DND-41 (cell line): ENCODE measurements at regions not wholly inside any gene's neighbourhood (a gene's known extent, or its start where the extent isn't known, plus 50 kb on each side); places are given as distances from the start of the nearest gene placed in this dataset.
"Not testable (repeated sequence)": the region's sequence is repeated elsewhere in the genome, so short reads cannot be mapped to it uniquely, and the experiment has no call there.

Source experiments
- ATAC-seq: fragments of 200-7000 bp; cut with Tn5 transposase; 3 replicates; pipeline ENCODE4 v1.9.1; 2021; ENCODE audit warnings: low read depth; ENCODE audit not compliant: insufficient read depth
- DNase-seq: peaks from one replicate; pipeline ENCODE4 v3.0.0-alpha.2; 2020
- H2AFZ ChIP-seq: 2 replicates; pipeline ENCODE4 v1.6.0; 2012; ENCODE audit warnings: low read depth, low read length
- H3K27ac ChIP-seq: 2 replicates; pipeline ENCODE4 v1.5.1; 2012; ENCODE audit warnings: low read length, inconsistent platforms
- H3K27me3 ChIP-seq: fragments of 200-600 bp; sonication (generic); 2 replicates; pipeline ENCODE4 v1.6.0; 2012; ENCODE audit warnings: low read length, mild to moderate bottlenecking, inconsistent platforms; ENCODE audit not compliant: insufficient read depth, poor library complexity
- H3K36me3 ChIP-seq: 2 replicates; pipeline ENCODE4 v1.5.1; 2012; ENCODE audit warnings: low read length, inconsistent platforms; ENCODE audit not compliant: insufficient read depth
- H3K4me1 ChIP-seq: 2 replicates; pipeline ENCODE4 v1.5.1; 2012; ENCODE audit warnings: mild to moderate bottlenecking, low read length; ENCODE audit not compliant: insufficient read depth
- H3K4me2 ChIP-seq: 2 replicates; pipeline ENCODE4 v1.6.0; 2012; ENCODE audit warnings: mild to moderate bottlenecking, moderate library complexity, low read length, inconsistent platforms; ENCODE audit not compliant: insufficient read depth
- H3K4me3 ChIP-seq, 2 experiments: fragments of 200-600 bp in 1 of 2; shearing (Covaris generic) in 1 of 2; 2 replicates each; pipeline ENCODE4 v1.5.1; 2012 to 2016; ENCODE audit warnings: inconsistent platforms in 2 of 2, low read length in 2 of 2, mild to moderate bottlenecking in 2 of 2, low read depth in 1 of 2, moderate library complexity in 1 of 2
- H3K79me2 ChIP-seq: 2 replicates; pipeline ENCODE4 v1.6.0; 2012; ENCODE audit warnings: low read length, inconsistent platforms; ENCODE audit not compliant: insufficient read depth
- H3K9ac ChIP-seq: 2 replicates; pipeline ENCODE4 v1.6.0; 2012; ENCODE audit warnings: low read depth, mild to moderate bottlenecking, inconsistent platforms, low read length, moderate library complexity
- H3K9me3 ChIP-seq: 2 replicates; pipeline ENCODE4 v1.5.1; 2012; ENCODE audit warnings: low read length, moderate library complexity, mild to moderate bottlenecking, inconsistent platforms; ENCODE audit not compliant: insufficient read depth, severe bottlenecking
- H4K20me1 ChIP-seq: 2 replicates; pipeline ENCODE4 v1.6.0; 2012; ENCODE audit warnings: low read length; ENCODE audit not compliant: insufficient read depth
- EZH2 ChIP-seq: IDR thresholded peaks from 3 replicates; pipeline ENCODE4 v1.6.1; 2012; ENCODE audit warnings: borderline replicate concordance, low read depth, mild to moderate bottlenecking, moderate library complexity, low read length, inconsistent platforms; ENCODE audit not compliant: severe bottlenecking
- TF ChIP-seq, protein P1 (sequence below): IDR thresholded peaks from 2 replicates; pipeline ENCODE4 v1.5.1; 2012; ENCODE audit warnings: borderline replicate concordance, low read length, moderate library complexity, mild to moderate bottlenecking; ENCODE audit not compliant: poor library complexity, severe bottlenecking; ENCODE audit errors: extremely low read depth

DNA sequence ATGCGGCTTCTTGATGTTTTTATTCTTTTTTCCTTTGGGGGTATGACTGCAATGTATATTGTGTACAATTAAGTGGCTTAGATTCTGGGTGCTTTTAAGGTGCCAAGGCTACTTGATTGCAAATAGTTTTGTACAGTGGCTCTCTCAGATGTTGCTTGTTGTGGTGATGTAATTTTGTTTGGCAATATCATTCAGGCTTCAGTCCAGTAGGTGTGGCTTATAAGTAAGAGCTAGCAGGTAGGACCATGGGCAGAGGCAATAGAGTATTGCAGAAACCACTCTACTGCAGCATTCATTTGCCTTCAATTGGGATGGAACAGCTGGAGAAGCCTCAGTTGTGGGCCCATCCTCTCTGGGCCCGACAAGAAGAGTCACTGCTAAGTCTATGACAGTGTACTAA lies 407.9 kb upstream of the MAN1A1 start:
- ATAC-seq, result no peak
- no peak overlapping the region for H3K4me3 ChIP-seq
- no peaks in the 10 kb centered on the region for H3K79me2 ChIP-seq
- no peaks in the 10 kb centered on the region for H3K36me3 ChIP-seq
- DNase-seq, result no peak
- H3K9ac ChIP-seq, result no peak overlapping the region
- no peaks in the 10 kb centered on the region for H3K4me1 ChIP-seq
- TF ChIP-seq EZH2, result no peak
- TF ChIP-seq, protein P1, sequence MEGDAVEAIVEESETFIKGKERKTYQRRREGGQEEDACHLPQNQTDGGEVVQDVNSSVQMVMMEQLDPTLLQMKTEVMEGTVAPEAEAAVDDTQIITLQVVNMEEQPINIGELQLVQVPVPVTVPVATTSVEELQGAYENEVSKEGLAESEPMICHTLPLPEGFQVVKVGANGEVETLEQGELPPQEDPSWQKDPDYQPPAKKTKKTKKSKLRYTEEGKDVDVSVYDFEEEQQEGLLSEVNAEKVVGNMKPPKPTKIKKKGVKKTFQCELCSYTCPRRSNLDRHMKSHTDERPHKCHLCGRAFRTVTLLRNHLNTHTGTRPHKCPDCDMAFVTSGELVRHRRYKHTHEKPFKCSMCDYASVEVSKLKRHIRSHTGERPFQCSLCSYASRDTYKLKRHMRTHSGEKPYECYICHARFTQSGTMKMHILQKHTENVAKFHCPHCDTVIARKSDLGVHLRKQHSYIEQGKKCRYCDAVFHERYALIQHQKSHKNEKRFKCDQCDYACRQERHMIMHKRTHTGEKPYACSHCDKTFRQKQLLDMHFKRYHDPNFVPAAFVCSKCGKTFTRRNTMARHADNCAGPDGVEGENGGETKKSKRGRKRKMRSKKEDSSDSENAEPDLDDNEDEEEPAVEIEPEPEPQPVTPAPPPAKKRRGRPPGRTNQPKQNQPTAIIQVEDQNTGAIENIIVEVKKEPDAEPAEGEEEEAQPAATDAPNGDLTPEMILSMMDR, result no peak
- H2AFZ ChIP-seq, result no peak overlapping the region
- H3K9me3 ChIP-seq, result no peaks in the 10 kb centered on the region
- no peak overlapping the region for H3K4me2 ChIP-seq
- no peaks in the 10 kb centered on the region for H4K20me1 ChIP-seq
- no peaks in the 10 kb centered on the region for H3K27me3 ChIP-seq
- H3K27ac ChIP-seq, result no peak overlapping the region

- Histone ChIP-seq H3K4me3 (no peak overlapping the region), H3K79me2 (no peaks in the 10 kb centered on the region), H4K20me1 (no peaks in the 10 kb centered on the region), H3K27me3 (no peaks in the 10 kb centered on the region), H3K27ac (no peak overlapping the region), H3K9me3 (no peaks in the 10 kb centered on the region), H3K9ac (no peak overlapping the region), H3K4me1 (peaks cover 3% of the 10 kb centered on the region; the same call in 1 of the 2 replicates), H2AFZ (no peak overlapping the region), H3K4me2 (no peak overlapping the region), H3K36me3 (no peaks in the 10 kb centered on the region)
- TF ChIP-seq EZH2, result no peak
- TF ChIP-seq, protein P1, result no peak
- DNase-seq (no peak), ATAC-seq (no peak)
Measured at GRCh38 chr6:119749335-119749734, 399.8 kb upstream of the MAN1A1 start.

- H3K4me2 ChIP-seq, H3K9ac ChIP-seq, H3K9me3 ChIP-seq, H3K27ac ChIP-seq, H3K79me2 ChIP-seq, H2AFZ ChIP-seq, H3K36me3 ChIP-seq, H4K20me1 ChIP-seq, H3K4me1 ChIP-seq, ATAC-seq, H3K27me3 ChIP-seq, H3K4me3 ChIP-seq, DNase-seq: not testable (repeated sequence)
Measured at GRCh38 chr6:119748535-119748934, 399.0 kb upstream of the MAN1A1 start.

GRCh38 chr6:119742188-119742803 lies 392.7 kb upstream of the MAN1A1 start:
- Histone ChIP-seq H3K4me1 (peaks cover 5% of the 10 kb centered on the region; the same call in 1 of the 2 replicates), H3K4me2 (no peak overlapping the region), H3K27me3 (no peaks in the 10 kb centered on the region), H3K4me3 (no peak overlapping the region), H3K36me3 (no peaks in the 10 kb centered on the region), H4K20me1 (no peaks in the 10 kb centered on the region), H3K9me3 (no peaks in the 10 kb centered on the region), H3K79me2 (no peaks in the 10 kb centered on the region), H2AFZ (no peak overlapping the region), H3K9ac (no peak overlapping the region), H3K27ac (no peak overlapping the region)
- ATAC-seq, result peak; percentile 77
- no peak for TF ChIP-seq EZH2
- TF ChIP-seq, protein P1, result peak; percentile 84
- DNase-seq, result peak; percentile 57
